ENCODE measurements at regions not wholly inside any gene's neighbourhood (a gene's known extent, or its start where the extent isn't known, plus 50 kb on each side); places are given as distances from the start of the nearest gene placed in this dataset.

DNA sequence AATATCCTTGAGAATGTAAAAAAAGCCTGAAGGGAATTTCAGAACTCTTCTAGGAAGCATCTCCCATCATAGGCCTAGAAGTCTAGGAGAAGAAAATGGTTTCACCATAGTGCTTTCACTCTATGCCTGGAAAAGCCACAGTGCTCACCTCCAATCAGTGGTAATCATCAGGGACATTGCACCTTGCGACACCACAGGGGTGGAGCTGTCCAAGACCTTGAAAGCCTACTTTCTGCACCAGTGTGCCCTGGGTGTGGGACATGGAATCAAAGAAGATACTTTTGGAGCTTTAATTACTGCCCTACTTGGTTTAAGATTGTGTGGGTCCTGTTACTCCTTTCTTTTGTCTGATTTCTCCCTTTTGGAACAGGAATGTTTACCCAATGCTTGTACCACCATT is 146.8 kb upstream of the NDST4 start:
- Histone ChIP-seq H3K27me3 (ENCODE audit: insufficient read depth, low read length, poor library complexity, severe bottlenecking) (no peaks in the 10 kb centered on the region), H2AFZ (ENCODE audit: low read length) (no peak overlapping the region), H3K36me3 (ENCODE audit: insufficient read depth, low read length) (no peaks in the 10 kb centered on the region), H3K4me1 (ENCODE audit: insufficient read depth, low read length, poor library complexity, severe bottlenecking) (no peaks in the 10 kb centered on the region), H4K20me1 (ENCODE audit: insufficient read depth, low read length, poor library complexity, severe bottlenecking) (no peaks in the 10 kb centered on the region), H3K9me3 (ENCODE audit: insufficient read depth, low read depth, low read length) (no peaks in the 10 kb centered on the region), H3F3A (ENCODE audit: low read depth) (no peaks in the 10 kb centered on the region), H3K4me3 (ENCODE audit: low read length, poor library complexity, severe bottlenecking) (no peak overlapping the region), H3K9ac (ENCODE audit: low read depth, low read length, poor library complexity, severe bottlenecking) (no peak overlapping the region), H3K79me2 (ENCODE audit: insufficient read depth, low read length) (no peaks in the 10 kb centered on the region), H3K4me2 (ENCODE audit: low read depth, low read length, poor library complexity, severe bottlenecking) (no peak overlapping the region), H3K9me2 (replicated peaks; ENCODE audit: low read depth, low read length) (no peaks in the 10 kb centered on the region)
- no peak for TF ChIP-seq EZH2phosphoT487 (IDR thresholded peaks at IDR 0.05; ENCODE audit: borderline replicate concordance)
- TF ChIP-seq, protein P1, sequence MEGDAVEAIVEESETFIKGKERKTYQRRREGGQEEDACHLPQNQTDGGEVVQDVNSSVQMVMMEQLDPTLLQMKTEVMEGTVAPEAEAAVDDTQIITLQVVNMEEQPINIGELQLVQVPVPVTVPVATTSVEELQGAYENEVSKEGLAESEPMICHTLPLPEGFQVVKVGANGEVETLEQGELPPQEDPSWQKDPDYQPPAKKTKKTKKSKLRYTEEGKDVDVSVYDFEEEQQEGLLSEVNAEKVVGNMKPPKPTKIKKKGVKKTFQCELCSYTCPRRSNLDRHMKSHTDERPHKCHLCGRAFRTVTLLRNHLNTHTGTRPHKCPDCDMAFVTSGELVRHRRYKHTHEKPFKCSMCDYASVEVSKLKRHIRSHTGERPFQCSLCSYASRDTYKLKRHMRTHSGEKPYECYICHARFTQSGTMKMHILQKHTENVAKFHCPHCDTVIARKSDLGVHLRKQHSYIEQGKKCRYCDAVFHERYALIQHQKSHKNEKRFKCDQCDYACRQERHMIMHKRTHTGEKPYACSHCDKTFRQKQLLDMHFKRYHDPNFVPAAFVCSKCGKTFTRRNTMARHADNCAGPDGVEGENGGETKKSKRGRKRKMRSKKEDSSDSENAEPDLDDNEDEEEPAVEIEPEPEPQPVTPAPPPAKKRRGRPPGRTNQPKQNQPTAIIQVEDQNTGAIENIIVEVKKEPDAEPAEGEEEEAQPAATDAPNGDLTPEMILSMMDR (conservative IDR thresholded peaks at IDR 0.05; ENCODE audit: low read length): no peak

DNA sequence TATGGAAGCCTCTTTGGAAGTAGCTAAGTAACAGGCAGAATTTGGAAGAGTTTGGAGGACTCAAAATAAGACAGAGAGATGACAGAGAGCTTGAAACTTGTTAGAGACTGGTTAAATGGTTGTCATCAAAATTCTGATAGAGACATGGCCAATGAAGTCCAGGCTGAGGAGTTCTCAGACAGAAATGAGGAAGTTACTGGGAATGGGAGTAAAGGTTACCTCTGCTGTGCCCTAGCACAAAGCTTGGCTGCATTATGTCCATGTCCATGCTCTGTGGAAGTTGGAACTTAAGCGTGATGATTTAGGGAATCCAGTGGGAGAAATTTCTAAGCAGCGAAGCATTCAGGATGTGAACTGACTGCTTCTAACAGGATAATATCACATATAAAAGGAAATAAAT is 146.2 kb upstream of the NDST4 start:
- H3F3A ChIP-seq (ENCODE audit: low read depth): no peaks in the 10 kb centered on the region
- H3K4me2 ChIP-seq (ENCODE audit: low read depth, low read length, poor library complexity, severe bottlenecking): no peak overlapping the region
- no peaks in the 10 kb centered on the region for H3K9me3 ChIP-seq (ENCODE audit: insufficient read depth, low read depth, low read length)
- TF ChIP-seq EZH2phosphoT487 (IDR thresholded peaks at IDR 0.05; ENCODE audit: borderline replicate concordance): no peak
- TF ChIP-seq, protein P1 (conservative IDR thresholded peaks at IDR 0.05; ENCODE audit: low read length): no peak
- no peak overlapping the region for H3K4me3 ChIP-seq (ENCODE audit: low read length, poor library complexity, severe bottlenecking)
- H3K79me2 ChIP-seq (ENCODE audit: insufficient read depth, low read length): no peaks in the 10 kb centered on the region
- H2AFZ ChIP-seq (ENCODE audit: low read length): no peak overlapping the region
- no peaks in the 10 kb centered on the region for H4K20me1 ChIP-seq (ENCODE audit: insufficient read depth, low read length, poor library complexity, severe bottlenecking)
- H3K36me3 ChIP-seq (ENCODE audit: insufficient read depth, low read length): no peaks in the 10 kb centered on the region
- H3K9me2 ChIP-seq (replicated peaks; ENCODE audit: low read depth, low read length): no peaks in the 10 kb centered on the region
- H3K9ac ChIP-seq (ENCODE audit: low read depth, low read length, poor library complexity, severe bottlenecking): no peak overlapping the region
- H3K27me3 ChIP-seq (ENCODE audit: insufficient read depth, low read length, poor library complexity, severe bottlenecking): no peaks in the 10 kb centered on the region
- H3K4me1 ChIP-seq (ENCODE audit: insufficient read depth, low read length, poor library complexity, severe bottlenecking): no peaks in the 10 kb centered on the region

DNA sequence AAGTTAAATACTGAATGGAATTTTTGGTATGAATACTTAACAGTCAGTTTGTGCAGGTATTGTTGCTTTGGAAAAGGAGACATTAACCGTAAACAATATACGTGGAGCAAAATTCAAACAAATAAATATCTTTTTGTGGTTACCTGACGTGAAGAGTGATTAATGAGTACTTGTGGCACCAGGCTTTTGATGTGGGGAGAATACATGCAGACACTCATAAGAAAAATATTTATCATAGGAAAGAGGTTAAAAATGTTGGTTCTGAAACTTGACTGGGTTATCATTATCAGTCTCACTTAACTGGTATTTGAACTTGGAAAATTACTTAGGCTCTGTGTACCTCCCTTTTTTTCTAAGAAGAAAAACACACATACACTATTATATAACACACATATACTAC is 136.4 kb upstream of the NDST4 start:
- Histone ChIP-seq H3F3A (ENCODE audit: low read depth) (no peaks in the 10 kb centered on the region), H2AFZ (ENCODE audit: low read length) (no peak overlapping the region), H3K4me1 (ENCODE audit: insufficient read depth, low read length, poor library complexity, severe bottlenecking) (no peaks in the 10 kb centered on the region), H3K4me3 (ENCODE audit: low read length, poor library complexity, severe bottlenecking) (no peak overlapping the region), H3K27me3 (ENCODE audit: insufficient read depth, low read length, poor library complexity, severe bottlenecking) (no peaks in the 10 kb centered on the region), H3K9ac (ENCODE audit: low read depth, low read length, poor library complexity, severe bottlenecking) (no peak overlapping the region), H3K79me2 (ENCODE audit: insufficient read depth, low read length) (no peaks in the 10 kb centered on the region), H3K9me2 (replicated peaks; ENCODE audit: low read depth, low read length) (no peaks in the 10 kb centered on the region), H3K4me2 (ENCODE audit: low read depth, low read length, poor library complexity, severe bottlenecking) (no peak overlapping the region), H4K20me1 (ENCODE audit: insufficient read depth, low read length, poor library complexity, severe bottlenecking) (no peaks in the 10 kb centered on the region), H3K9me3 (ENCODE audit: insufficient read depth, low read depth, low read length) (no peaks in the 10 kb centered on the region), H3K36me3 (ENCODE audit: insufficient read depth, low read length) (no peaks in the 10 kb centered on the region)
- TF ChIP-seq, protein P1 (conservative IDR thresholded peaks at IDR 0.05; ENCODE audit: low read length): no peak
- no peak for TF ChIP-seq EZH2phosphoT487 (IDR thresholded peaks at IDR 0.05; ENCODE audit: borderline replicate concordance)
